GM19025 (cell line): ENCODE measurements at regions not wholly inside any gene's neighbourhood (a gene's known extent, or its start where the extent isn't known, plus 50 kb on each side); places are given as distances from the start of the nearest gene placed in this dataset.

Experiments used
- ATAC-seq: cut with Tn5 transposase; IDR thresholded peaks from one replicate; pipeline ENCODE4 v1.9.1; 2021; ENCODE audit warnings: mild to moderate bottlenecking, low read depth, moderate library complexity; ENCODE audit not compliant: unreplicated experiment

DNA sequence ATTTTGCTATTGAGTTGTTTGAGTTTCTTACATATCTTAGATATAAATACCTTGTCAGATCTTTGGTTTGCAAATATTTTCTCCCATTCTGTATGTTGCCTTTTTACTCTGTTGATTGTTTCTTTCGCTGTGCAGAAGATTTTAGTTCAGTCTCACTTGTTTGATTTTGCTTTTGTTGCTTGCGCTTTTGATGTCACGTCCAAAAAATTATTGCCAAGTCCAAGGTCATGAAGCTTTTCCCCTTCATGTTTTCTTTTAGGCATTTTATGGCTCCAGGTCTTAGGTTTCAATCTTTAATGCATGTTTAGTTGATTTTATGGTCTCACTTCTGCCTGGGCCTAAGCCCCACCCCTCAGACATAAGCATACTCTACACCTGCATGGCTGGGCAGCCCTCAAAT lies 131.5 kb upstream of the TNC start:
- ATAC-seq = no peak

DNA sequence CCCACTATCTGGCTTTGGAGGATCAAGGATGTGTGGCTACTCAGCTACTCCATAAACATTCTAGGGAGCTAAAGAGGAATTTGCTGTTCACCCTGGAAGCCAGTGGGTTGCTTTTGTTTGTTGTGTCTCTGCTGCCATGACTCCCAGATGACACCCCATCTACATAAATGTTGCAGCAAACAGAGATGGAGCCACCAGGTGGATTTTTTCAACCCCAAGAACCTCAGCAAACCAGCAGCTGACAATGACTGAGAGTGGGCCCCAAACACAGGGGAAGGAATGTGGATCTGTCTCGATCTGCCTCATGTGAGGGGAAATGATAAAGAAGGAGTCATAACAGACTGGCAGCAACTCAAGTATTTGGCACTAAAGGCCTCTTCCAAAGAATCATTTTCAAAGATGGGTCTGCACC lies 132.7 kb upstream of the TNC start:
- no peak for ATAC-seq

DNA sequence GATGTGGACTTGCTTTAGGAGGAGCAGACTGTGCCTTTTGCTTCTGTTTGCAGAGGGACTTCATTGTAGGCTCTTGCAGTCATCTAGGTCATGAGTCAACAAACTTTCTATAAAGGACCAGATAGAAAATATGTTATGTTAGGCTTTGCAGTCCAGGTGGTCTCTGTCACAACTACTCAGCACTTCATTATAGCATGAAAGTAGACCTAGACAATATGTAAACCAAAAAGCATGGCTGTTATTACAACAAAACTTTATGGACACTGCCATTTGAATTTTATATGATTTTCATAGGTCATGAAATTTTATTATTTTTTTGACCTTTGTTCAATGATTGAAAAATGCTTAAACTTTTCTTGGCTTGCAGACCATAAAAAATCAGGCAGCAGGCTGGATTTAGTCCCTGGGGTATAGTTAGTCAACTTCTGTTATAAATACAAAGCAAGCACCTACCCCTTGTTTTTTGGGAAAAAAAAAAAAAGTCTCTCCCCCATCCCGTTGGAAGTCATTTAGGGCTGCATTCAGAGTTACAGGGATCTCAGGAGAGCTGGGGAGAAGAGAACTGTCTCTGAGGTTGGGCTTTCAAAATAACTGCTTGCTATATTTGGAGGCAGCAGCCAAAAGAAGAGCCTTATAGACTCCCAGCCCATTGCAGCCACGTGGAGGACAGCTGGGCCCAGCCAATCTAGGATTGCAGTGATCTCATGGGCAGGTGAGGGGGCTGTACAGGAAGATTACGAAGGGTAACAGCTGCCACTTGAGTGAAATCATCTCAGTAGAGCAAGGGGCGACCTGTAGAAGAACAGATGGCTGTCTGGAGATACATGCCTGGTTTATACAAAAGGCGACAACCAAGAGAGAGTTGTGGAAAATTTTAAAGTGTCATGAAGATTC lies 136.6 kb upstream of the TNC start:
- ATAC-seq = no peak

DNA sequence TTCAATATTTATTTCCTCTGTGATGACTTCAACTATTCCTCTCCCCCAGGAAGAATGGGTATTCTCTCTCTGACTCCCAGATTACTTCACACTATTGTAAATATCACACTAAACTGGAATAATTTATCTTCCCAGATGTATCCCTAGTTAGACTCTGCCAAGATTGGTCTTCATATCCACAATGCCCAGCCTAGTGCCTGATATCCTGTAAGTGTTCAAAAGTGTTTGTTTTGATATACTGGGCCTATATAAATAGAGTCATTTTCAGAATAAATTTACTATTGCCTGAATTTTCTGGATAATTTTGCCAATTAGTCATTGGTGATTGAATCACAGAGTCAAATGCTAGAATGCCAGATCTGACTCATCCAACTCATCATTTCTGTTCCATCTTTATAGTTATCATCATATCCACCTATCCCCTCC lies 143.7 kb upstream of the TNC start:
- no peak for ATAC-seq

DNA sequence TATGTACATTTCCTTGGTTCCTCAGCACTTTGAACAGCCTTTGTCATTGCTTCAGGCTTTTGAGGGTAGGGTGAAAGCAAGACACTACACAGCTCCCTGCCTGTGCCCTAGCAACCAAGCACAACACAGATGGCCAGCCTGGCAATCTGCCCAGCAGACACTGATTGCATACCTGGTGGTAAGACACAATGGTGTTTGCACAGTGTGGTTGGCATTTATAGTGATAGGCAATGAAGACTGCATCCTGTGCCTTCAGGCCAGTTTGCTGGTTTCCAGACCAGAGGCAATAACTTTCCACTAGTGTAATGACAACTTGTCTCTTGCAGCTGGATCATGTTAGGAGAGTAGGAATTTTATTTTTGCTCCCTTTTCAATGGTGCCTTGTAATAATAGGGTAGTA lies 144.5 kb upstream of the TNC start:
- no peak for ATAC-seq

DNA sequence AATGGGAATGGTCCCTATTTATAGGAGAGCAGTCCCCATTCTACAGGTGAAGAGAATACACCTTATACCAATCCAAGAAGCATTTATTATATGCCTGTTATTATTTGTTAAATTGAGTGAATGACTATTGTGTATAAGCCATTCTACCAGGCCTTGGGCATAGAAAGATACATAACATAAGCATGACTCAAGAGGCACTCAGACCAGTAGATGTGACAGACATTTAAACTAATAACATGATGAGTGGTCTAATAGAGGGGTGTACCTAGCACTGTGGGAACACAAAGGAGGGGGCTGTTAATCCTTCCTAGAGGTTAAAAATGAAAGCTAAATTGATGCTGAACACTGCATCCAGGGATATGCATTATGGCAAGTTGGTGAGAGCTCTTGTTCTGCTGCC lies 145.0 kb upstream of the TNC start:
- no peak for ATAC-seq

DNA sequence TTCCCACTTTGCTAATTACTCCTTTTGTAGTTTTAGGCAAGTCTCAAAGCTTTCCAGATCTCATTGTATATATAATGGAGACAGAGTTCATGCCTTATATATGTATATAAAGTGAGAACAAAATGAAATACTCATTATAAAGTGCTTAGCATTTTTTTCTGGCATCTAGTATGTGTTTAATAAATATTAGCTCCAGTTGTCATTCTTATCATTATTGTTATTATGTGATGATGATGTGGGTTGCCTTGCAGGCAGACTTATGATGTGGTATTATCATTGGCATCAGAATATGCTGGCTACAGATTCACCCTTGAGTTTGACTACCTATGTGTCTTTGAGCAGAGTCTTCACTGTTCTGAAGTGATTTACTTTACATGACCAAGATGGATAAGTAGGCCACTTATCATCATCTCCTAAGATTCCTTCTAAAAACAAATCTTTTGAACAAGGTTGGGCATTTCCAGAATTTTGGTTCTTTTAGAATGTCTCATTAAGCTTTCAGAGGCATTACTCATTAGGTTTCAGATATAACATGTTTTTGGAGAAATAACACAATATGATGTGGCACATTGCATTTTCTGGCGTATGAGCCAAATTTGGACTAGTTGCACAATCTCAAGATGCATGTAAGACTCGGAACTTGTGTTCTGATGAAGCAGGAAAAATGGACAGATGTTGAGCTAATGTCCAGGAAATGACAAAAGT lies 145.6 kb upstream of the TNC start:
- no peak for ATAC-seq

DNA sequence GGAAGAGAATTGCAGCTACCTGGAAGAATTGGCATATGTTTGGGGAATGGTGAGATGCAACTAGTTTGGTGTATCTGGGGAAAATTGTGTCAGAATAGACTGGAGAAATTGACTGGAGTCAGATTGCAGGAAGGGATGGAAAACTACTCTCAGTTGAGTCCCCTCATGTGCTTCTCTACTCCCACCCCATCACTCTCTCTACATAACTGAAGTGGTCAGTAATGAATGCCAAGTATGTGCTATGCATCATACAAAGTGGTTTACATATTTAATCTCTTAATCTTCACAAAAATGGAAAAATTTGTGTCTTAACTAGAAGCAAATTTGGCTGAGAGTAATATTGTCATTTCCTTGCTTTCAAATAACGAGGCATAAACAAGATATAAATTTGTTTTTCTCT lies 146.4 kb upstream of the TNC start:
- ATAC-seq = no peak

DNA sequence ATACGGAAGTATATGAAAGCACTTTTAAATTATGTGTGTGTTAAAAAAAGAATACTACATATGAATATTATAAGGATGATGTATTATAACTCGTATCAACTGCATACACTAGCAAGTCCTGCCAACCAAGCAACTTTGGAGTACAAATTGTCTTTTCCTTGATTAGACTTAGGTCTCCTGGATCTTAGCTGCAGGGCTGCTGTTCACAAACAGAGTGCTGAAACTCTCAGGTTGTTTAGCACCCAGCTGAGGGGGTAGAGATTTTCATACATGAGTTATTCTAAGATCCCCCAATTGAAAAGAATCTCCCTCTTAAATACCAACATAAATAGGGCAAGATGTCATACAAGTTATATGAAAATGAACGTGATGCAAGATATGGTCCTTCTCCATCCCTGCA lies 149.8 kb upstream of the TNC start:
- no peak for ATAC-seq

DNA sequence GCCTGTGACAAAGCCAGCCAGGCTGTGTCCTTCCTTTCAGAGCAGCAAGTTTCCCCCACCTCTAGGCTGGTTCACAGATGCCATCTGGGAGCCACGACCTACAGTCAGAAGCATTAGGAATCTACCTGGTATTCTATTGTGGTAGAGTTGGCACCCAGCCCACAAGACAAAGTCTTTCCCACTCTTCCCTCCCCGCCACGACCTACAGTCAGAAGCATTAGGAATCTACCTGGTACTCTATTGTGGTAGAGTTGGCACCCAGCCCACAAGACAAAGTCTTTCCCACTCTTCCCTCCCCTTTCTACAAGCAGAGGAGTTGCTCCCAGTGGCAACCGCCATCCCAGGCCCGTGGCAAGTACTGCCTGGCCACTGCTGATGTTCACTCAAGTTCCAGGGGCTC lies 157.8 kb upstream of the TNC start:
- ATAC-seq = no peak

DNA sequence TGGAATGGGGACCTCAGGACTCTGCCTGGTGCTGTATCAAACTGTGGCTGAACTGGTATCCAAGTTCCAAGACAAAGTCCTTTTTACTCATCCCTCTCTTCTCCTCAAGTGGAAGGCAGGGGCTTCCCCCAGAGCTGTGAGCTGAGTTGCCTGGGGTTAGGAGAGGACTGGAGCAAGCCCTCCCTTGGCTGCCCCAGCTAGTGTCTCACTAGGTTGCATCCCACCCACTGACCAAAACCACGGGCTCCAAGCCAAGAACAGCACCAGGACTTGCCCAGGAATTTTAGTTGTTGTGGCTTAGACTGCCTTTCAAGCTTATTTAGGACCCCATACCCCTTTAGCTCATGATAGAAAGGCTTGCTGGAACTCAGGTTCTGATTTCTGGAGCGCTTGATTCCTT lies 158.7 kb upstream of the TNC start:
- no peak for ATAC-seq

DNA sequence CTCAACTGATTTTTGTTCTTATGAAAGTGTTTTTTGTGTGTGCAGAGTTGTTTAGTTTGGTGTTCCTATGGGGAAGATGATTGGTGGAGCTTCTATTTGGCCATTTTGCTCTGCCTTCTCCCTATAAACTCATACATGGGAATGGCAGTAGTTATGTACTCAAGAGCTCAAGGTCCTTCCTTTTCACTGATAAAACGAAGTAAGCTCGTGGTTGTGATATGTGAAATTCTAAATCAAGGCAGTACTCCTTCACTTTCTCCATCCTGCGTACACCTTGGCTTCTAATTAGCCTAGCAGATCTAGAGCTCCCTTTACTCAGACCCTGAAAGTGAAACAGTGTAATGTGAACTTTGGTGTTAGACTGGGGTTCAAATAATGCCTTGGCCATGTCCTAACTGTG lies 159.3 kb upstream of the TNC start:
- no peak for ATAC-seq

DNA sequence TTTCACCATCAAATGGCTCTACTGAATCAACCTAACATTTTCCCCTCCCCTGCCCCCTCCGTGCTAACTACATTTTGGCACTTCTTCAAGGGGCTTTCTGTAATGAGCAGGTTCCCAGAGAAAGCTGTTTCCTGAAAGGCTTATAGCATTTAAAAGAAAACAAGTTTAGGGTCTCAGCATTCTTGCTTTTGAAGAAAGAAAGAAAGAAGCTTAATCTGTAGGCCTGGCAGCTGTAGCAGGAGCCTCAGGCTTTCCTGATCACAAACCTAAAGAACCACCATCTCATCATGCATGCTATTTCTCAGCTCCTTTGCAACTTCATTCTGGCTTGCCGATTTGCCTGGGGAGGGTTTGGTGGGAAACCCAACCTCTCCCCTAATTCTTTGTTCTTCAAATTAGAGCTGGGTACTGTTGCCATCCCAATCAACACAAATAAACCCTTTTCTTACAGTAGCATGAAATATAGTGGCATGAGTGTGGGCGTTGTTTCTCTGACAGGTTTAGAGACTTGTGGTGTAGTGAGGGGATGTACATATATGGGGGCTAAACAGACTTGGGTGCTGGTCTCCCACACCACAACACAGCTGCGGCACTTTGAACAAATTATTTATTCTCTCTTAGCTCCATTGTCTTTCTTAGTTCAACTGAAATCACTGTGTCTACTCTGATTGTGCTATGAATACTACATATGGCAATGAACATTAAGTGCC lies 160.5 kb upstream of the TNC start:
- no peak for ATAC-seq

DNA sequence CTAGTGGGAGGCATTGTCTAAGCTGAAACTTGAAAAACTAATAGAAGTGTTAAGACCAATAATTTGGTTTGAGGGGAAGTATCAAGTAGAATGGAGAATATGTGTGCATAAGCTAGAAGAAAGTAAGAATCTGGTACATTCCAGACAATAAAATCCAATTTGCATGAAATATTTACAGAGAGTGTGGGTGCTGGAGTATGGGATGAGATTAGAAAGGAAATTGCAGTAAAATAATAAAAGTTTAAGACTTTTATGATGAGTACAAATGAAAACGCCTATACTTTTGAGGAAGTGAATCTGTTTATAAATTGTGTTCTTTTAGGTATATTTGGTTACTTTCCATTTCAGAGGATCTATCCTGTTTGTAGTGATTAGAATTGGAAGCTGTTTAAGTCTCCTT lies 165.4 kb upstream of the TNC start:
- no peak for ATAC-seq

DNA sequence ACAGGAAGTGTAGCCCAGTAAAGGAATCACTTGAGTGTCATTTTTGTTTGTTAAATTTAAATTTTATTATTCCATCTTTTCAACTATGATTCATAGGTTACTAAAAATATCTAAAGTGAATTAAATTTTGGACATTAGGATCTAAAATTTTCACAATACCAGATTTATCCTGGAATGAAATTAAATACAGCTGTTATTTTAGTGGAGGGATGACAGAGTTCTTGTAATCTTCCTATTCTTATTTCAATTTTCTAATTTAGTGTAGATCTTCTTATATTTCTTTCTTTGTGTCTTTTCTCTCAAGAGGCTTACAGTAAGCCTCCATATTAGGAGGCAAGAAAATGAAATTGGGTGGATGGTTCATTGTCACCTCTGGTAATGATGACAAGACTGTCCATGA lies 167.9 kb upstream of the TNC start:
- no peak for ATAC-seq

DNA sequence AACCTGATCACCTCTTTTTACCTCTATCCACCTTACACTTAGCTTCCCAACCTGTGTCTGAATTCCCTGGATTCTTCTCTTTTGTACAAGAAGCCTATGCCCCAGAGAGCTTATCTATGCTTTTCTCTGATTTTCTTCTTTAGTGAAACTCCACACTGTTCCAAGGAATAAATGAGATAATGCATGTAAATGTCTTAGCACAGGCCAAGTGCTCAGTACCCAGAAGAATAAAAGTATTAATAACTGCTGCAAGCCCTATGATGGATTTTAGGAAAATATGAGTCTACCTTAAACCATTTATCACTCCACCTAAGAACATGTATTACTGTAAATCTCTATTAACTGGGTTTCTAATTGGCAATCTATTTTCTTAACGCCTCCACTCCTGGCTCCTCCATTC lies 168.5 kb upstream of the TNC start:
- ATAC-seq = no peak

DNA sequence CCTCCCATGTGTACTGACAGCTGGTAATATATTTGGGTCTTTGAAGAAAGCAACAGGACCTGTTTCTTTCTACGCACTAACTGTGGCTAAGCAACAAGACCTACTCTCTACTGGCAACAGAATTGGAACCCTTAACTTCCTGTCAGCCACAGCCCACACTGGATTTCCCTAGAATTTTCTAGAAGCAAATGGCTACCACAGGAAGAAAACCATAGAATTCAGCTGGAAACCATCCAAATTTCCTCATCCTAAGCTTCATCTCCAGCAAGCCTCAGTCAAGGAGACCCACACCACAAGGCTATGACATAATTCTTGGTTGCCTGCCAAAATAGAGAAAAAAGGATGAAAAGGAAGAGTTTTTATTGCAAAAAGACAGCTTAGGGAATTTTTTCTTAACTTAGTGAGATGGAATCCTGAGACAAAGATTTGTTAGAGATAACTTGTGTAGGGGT lies 171.8 kb upstream of the TNC start:
- ATAC-seq = no peak

DNA sequence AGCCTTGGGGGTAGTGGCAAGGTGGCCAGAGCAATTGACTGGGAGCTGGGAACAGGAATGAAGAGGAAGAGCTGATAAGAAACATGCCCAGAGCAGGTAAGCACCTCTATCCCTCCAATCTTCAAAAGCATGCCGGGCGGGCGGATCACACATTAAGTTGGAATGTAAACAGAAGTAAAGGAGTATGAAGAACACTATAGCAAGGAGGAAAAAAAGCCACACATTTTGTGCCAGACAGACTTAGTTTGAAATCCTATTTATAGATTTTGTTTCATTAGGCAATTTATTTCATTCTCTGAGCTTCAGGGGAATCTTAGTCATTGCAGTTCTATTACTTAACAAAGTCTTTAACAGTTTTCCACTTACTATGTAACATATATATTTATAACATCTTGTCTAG lies 173.9 kb upstream of the TNC start:
- ATAC-seq = no peak

DNA sequence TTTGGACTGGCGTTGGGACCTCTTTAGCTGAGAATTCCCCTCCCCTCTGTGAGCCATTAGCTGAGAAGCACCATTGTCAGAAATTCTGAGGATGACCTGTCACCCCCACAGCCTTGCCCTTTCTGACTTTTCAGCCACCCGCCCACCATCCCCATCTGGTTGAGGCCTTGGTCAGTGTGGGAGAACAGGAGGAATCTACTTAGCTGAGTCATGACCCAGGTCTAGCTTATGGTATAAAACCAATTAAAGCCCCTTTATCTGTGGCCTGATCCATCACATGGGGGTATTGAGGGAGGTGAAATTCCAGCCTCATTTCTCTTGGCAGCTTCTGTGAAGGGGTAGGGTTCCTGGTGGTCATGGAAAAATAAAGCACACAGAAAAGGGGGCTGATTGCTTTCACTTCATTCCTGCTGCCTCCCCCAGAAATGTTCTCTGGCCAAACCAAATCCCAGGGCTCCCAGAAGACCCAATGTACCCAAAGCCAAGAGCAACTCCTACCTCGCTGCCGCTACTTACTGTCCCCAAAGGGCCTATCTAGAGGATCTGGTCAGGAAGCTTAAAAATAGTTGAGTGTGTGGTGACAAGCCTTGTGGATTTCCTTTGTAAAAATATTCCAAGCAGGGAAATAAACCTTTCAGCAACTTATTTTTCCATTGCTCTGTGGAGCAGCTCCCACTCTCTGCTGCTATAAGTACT lies 174.8 kb upstream of the TNC start:
- ATAC-seq = no peak

DNA sequence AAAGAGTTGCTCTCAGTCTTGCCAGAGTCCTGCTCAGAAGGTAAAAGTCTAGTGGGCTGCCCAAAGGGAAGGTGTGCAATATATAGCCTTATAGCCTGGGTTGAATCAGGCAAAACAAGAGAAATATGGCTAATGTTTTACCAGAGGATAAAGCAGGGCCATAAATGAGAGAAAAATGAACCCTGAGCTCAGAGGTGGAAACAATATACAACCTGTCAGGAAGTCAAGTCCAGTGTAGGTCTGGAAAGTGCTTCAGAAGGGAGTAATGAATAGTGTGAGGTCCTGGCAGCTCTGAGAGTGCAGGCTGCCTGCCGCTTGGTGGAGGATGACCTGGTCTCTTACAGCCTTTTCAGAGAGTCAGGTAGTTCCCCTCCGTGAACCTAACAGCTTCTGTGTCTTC lies 177.8 kb upstream of the TNC start:
- ATAC-seq = no peak
